HL-60 (cell line): ENCODE measurements at regions not wholly inside any gene's neighbourhood (a gene's known extent, or its start where the extent isn't known, plus 50 kb on each side); places are given as distances from the start of the nearest gene placed in this dataset.

Experiments
- DNase-seq, 2 experiments: peaks; one replicate each; pipeline ENCODE4 v3.0.0-alpha.2; 2010 to 2020; ENCODE audit warnings: low read depth in 1 of 2, low spot score in 1 of 2
- H3K27ac ChIP-seq: fragments of 250-450 bp; sonication (Bioruptor Pico); replicated peaks from 2 replicates; pipeline ENCODE4 v1.5.1; 2020; ENCODE audit warnings: mild to moderate bottlenecking, moderate library complexity
- H3K27me3 ChIP-seq: fragments of 250-450 bp; sonication (Bioruptor Pico); 2 replicates; pipeline ENCODE4 v1.5.1; 2021; ENCODE audit warnings: mild to moderate bottlenecking, moderate library complexity; ENCODE audit not compliant: insufficient read depth, poor library complexity, severe bottlenecking
- H3K4me3 ChIP-seq: replicated peaks from 2 replicates; pipeline ENCODE4 v1.5.1; 2011; ENCODE audit warnings: mild to moderate bottlenecking, control low read depth, low read length; ENCODE audit not compliant: insufficient read depth
- CTCF ChIP-seq: IDR thresholded peaks from one replicate; pipeline ENCODE4 v1.5.1; 2011; ENCODE audit warnings: low read length, control low read depth, inconsistent platforms; ENCODE audit not compliant: insufficient read depth
- GABPA ChIP-seq: IDR thresholded peaks from 2 replicates; pipeline ENCODE4 v1.6.1; 2012; ENCODE audit warnings: low read depth
- POLR2AphosphoS5 ChIP-seq: IDR thresholded peaks from 2 replicates; pipeline ENCODE4 v1.6.1; 2012; ENCODE audit warnings: low read depth
- SPI1 ChIP-seq: IDR thresholded peaks from 2 replicates; pipeline ENCODE4 v1.6.1; 2012; ENCODE audit warnings: low read depth, mild to moderate bottlenecking, borderline replicate concordance
- TF ChIP-seq, protein P1 (sequence below): IDR thresholded peaks from 2 replicates; pipeline ENCODE4 v1.6.1; 2012; ENCODE audit warnings: low read depth; ENCODE audit not compliant: insufficient replicate concordance

GRCh38 chr10:60491162-60491561 is 101.5 kb upstream of the ANK3 start:
- H3K4me3 ChIP-seq: no peak overlapping the region
- H3K27me3 ChIP-seq: no peaks in the 10 kb centered on the region
- no peak for TF ChIP-seq GABPA
- no peak for TF ChIP-seq SPI1
- TF ChIP-seq, protein P1, sequence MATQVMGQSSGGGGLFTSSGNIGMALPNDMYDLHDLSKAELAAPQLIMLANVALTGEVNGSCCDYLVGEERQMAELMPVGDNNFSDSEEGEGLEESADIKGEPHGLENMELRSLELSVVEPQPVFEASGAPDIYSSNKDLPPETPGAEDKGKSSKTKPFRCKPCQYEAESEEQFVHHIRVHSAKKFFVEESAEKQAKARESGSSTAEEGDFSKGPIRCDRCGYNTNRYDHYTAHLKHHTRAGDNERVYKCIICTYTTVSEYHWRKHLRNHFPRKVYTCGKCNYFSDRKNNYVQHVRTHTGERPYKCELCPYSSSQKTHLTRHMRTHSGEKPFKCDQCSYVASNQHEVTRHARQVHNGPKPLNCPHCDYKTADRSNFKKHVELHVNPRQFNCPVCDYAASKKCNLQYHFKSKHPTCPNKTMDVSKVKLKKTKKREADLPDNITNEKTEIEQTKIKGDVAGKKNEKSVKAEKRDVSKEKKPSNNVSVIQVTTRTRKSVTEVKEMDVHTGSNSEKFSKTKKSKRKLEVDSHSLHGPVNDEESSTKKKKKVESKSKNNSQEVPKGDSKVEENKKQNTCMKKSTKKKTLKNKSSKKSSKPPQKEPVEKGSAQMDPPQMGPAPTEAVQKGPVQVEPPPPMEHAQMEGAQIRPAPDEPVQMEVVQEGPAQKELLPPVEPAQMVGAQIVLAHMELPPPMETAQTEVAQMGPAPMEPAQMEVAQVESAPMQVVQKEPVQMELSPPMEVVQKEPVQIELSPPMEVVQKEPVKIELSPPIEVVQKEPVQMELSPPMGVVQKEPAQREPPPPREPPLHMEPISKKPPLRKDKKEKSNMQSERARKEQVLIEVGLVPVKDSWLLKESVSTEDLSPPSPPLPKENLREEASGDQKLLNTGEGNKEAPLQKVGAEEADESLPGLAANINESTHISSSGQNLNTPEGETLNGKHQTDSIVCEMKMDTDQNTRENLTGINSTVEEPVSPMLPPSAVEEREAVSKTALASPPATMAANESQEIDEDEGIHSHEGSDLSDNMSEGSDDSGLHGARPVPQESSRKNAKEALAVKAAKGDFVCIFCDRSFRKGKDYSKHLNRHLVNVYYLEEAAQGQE: no peak
- TF ChIP-seq POLR2AphosphoS5: no peak
- no peak for TF ChIP-seq CTCF
- no peak overlapping the region for H3K27ac ChIP-seq
- no peak for DNase-seq

GRCh38 chr10:60490013-60490412 is 100.3 kb upstream of the ANK3 start:
- no peak for TF ChIP-seq POLR2AphosphoS5
- no peak for TF ChIP-seq GABPA
- TF ChIP-seq CTCF: no peak
- no peak for TF ChIP-seq SPI1
- TF ChIP-seq, protein P1: no peak
- DNase-seq: no peak
- Histone ChIP-seq H3K4me3 (no peak overlapping the region), H3K27me3 (no peaks in the 10 kb centered on the region), H3K27ac (no peak overlapping the region)

DNA sequence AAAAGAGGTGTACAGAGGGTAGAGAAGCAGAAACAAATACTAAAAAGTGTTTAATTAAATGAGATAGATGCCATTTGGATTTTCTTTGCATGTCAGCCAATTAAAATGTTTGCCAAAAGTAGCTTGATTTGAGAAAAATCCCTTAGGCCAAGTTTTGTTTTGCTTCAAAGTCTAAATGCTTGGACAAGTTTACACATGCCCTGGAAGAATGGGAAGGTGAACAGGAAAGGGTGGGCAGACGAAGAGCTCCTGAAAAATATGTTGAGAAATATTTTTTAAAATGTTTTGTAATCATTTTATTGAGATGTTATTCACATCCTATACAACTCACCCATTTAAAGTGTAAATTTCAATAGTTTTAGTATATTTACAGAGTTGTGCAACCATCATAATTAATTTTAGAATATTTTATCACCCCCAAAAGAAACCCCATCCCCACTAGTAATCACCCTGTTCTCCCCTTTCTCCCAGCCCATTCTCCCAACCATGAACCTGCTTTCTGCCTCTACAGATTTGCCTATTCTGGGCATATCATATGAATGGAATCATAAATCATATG is 98.5 kb upstream of the ANK3 start:
- no peak overlapping the region for H3K4me3 ChIP-seq
- no peak for DNase-seq
- H3K27ac ChIP-seq: no peak overlapping the region
- TF ChIP-seq CTCF (no peak), SPI1 (no peak), POLR2AphosphoS5 (no peak), GABPA (no peak)
- TF ChIP-seq, protein P1: no peak
- H3K27me3 ChIP-seq: no peaks in the 10 kb centered on the region
